SK-N-SH treated with all-trans-retinoic acid at 6 μM for 48 hours (cell line): ENCODE measurements at regions not wholly inside any gene's neighbourhood (a gene's known extent, or its start where the extent isn't known, plus 50 kb on each side); places are given as distances from the start of the nearest gene placed in this dataset.

Source experiments
- ATAC-seq: fragments of 200-7000 bp; cut with Tn5 transposase; 3 replicates; pipeline ENCODE4 v1.9.1; 2020; ENCODE audit warnings: mild to moderate bottlenecking, moderate library complexity
- ARNTL ChIP-seq: fragments of 450-650 bp; formaldehyde crosslinking; IDR thresholded peaks from 2 replicates; pipeline ENCODE4 v1.5.0; 2020; ENCODE audit warnings: low read depth, mild to moderate bottlenecking, moderate library complexity, borderline replicate concordance
- BACH2 ChIP-seq: fragments of 250-450 bp; sonication (Bioruptor Pico); IDR thresholded peaks from 2 replicates; pipeline ENCODE4 v1.9.0; 2021; ENCODE audit warnings: mild to moderate bottlenecking, borderline replicate concordance
- ESRRG ChIP-seq: fragments of 250-450 bp; sonication (Bioruptor Pico); IDR thresholded peaks from 2 replicates; pipeline ENCODE4 v1.6.1; 2021; ENCODE audit warnings: mild to moderate bottlenecking
- GLIS3 ChIP-seq: fragments of 250-450 bp; sonication (Bioruptor Pico); IDR thresholded peaks from 2 replicates; pipeline ENCODE4 v1.5.0; 2020; ENCODE audit warnings: mild to moderate bottlenecking, moderate library complexity
- ISL1 ChIP-seq: fragments of 250-450 bp; sonication (Bioruptor Pico); IDR thresholded peaks from 2 replicates; pipeline ENCODE4 v2.1.2; 2022; ENCODE audit warnings: mild to moderate bottlenecking, moderate library complexity
- OSR1 ChIP-seq: fragments of 250-450 bp; sonication (Bioruptor Pico); IDR thresholded peaks from 2 replicates; pipeline ENCODE4 v1.8.0; 2022; ENCODE audit warnings: moderate library complexity, mild to moderate bottlenecking, inconsistent platforms
- PPARA ChIP-seq: fragments of 250-450 bp; sonication (Bioruptor Pico); IDR thresholded peaks from 2 replicates; pipeline ENCODE4 v1.5.0; 2020; ENCODE audit warnings: mild to moderate bottlenecking, borderline replicate concordance
- SNAI2 ChIP-seq: fragments of 250-450 bp; sonication (Bioruptor Pico); IDR thresholded peaks from 2 replicates; pipeline ENCODE4 v1.5.0; 2020; ENCODE audit warnings: mild to moderate bottlenecking, moderate library complexity
- TOX ChIP-seq: fragments of 250-450 bp; sonication (Bioruptor Pico); IDR thresholded peaks from 2 replicates; pipeline ENCODE4 v1.8.0; 2021; ENCODE audit warnings: mild to moderate bottlenecking, moderate library complexity, borderline replicate concordance
- ZC3H10 ChIP-seq: fragments of 250-450 bp; sonication (Bioruptor Pico); IDR thresholded peaks from 2 replicates; pipeline ENCODE4 v1.5.1; 2021; ENCODE audit warnings: mild to moderate bottlenecking, moderate library complexity
- ZFP3 ChIP-seq: fragments of 250-450 bp; sonication (Bioruptor Pico); IDR thresholded peaks from 2 replicates; pipeline ENCODE4 v1.5.0; 2020; ENCODE audit warnings: mild to moderate bottlenecking, moderate library complexity
- ZFP30 ChIP-seq: fragments of 450-650 bp; formaldehyde crosslinking; IDR thresholded peaks from 2 replicates; pipeline ENCODE4 v1.5.0; 2022; ENCODE audit warnings: mild to moderate bottlenecking, moderate library complexity
- ZNF70 ChIP-seq: fragments of 450-650 bp; formaldehyde crosslinking; IDR thresholded peaks from 2 replicates; pipeline ENCODE4 v1.5.0; 2020; ENCODE audit warnings: mild to moderate bottlenecking, moderate library complexity
- ZNF8 ChIP-seq: fragments of 450-650 bp; formaldehyde crosslinking; IDR thresholded peaks from 2 replicates; pipeline ENCODE4 v1.5.0; 2020; ENCODE audit warnings: mild to moderate bottlenecking, moderate library complexity
- TF ChIP-seq, protein P1 (sequence below): fragments of 250-450 bp; sonication (Bioruptor Pico); IDR thresholded peaks from 2 replicates; pipeline ENCODE4 v1.5.1; 2021; ENCODE audit warnings: mild to moderate bottlenecking, moderate library complexity
- TF ChIP-seq, protein P2 (sequence below): fragments of 250-450 bp; sonication (Bioruptor Pico); IDR thresholded peaks from 2 replicates; pipeline ENCODE4 v1.5.1; 2020; ENCODE audit warnings: low read depth, mild to moderate bottlenecking, moderate library complexity
- TF ChIP-seq, protein P3 (sequence below): fragments of 250-450 bp; sonication (Bioruptor Pico); IDR thresholded peaks from 2 replicates; pipeline ENCODE4 v1.8.0; 2020; ENCODE audit warnings: mild to moderate bottlenecking, moderate library complexity, borderline replicate concordance
- TF ChIP-seq, protein P4 (sequence below): fragments of 250-450 bp; sonication (Bioruptor Pico); IDR thresholded peaks from 2 replicates; pipeline ENCODE4 v1.8.0; 2021; ENCODE audit warnings: low read depth, mild to moderate bottlenecking, moderate library complexity, borderline replicate concordance
- TF ChIP-seq, protein P5 (sequence below): fragments of 250-450 bp; sonication (Bioruptor Pico); IDR thresholded peaks from 2 replicates; pipeline ENCODE4 v1.5.0; 2020; ENCODE audit warnings: mild to moderate bottlenecking, moderate library complexity

DNA sequence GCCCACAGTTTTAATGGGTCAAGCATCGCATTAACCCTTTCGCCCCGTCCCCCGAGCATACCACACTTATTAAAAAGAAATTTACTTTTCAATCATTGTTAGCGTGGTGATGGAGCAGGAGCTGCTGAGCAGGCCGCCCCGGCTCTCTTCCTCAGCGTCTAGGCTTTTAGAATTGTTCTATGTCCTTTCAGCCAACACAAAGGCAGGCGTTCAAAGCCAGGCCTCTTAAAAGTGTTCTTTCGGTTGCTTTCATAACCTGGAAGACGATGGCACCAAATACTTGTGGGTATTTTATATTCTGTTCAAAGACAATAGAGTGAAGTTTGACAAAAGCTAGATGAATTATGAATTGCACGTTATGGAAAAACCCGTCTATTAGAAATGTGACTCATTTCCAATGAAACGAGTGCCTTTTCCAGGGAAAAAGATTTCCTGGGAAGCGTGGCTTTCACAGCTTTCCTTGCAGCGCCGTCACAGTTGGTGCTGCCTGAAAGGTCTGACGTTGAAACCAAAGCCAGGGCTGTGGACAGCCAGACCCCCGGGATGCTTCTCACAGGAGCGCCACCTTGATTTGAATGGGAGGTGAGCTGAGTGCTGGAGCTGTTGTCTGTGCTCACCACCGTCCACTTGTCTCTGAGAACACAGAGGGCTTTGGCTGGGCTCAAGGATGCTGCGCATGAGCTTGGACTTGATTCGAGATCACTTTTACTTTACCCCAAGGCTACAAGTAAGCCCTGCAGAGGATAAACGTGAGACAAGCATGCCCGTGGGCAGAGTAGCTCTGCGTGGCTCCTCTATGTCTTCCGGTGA lies 78.8 kb downstream of the SOX1 start:
- TF ChIP-seq, protein P1, sequence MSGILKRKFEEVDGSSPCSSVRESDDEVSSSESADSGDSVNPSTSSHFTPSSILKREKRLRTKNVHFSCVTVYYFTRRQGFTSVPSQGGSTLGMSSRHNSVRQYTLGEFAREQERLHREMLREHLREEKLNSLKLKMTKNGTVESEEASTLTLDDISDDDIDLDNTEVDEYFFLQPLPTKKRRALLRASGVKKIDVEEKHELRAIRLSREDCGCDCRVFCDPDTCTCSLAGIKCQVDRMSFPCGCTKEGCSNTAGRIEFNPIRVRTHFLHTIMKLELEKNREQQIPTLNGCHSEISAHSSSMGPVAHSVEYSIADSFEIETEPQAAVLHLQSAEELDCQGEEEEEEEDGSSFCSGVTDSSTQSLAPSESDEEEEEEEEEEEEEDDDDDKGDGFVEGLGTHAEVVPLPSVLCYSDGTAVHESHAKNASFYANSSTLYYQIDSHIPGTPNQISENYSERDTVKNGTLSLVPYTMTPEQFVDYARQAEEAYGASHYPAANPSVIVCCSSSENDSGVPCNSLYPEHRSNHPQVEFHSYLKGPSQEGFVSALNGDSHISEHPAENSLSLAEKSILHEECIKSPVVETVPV, result no peak
- no peak for TF ChIP-seq ZFP30 (CRISPR knock-in tag)
- TF ChIP-seq TOX (CRISPR knock-in tag), result no peak
- TF ChIP-seq ISL1 (CRISPR knock-in tag), result no peak
- TF ChIP-seq OSR1 (CRISPR knock-in tag), result no peak
- no peak for TF ChIP-seq ZC3H10 (CRISPR knock-in tag)
- TF ChIP-seq SNAI2, result no peak
- no peak for TF ChIP-seq ESRRG
- TF ChIP-seq ZNF70, result no peak
- TF ChIP-seq, protein P2, sequence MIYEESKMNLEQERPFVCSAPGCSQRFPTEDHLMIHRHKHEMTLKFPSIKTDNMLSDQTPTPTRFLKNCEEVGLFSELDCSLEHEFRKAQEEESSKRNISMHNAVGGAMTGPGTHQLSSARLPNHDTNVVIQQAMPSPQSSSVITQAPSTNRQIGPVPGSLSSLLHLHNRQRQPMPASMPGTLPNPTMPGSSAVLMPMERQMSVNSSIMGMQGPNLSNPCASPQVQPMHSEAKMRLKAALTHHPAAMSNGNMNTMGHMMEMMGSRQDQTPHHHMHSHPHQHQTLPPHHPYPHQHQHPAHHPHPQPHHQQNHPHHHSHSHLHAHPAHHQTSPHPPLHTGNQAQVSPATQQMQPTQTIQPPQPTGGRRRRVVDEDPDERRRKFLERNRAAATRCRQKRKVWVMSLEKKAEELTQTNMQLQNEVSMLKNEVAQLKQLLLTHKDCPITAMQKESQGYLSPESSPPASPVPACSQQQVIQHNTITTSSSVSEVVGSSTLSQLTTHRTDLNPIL (CRISPR knock-in tag), result no peak
- TF ChIP-seq, protein P3, sequence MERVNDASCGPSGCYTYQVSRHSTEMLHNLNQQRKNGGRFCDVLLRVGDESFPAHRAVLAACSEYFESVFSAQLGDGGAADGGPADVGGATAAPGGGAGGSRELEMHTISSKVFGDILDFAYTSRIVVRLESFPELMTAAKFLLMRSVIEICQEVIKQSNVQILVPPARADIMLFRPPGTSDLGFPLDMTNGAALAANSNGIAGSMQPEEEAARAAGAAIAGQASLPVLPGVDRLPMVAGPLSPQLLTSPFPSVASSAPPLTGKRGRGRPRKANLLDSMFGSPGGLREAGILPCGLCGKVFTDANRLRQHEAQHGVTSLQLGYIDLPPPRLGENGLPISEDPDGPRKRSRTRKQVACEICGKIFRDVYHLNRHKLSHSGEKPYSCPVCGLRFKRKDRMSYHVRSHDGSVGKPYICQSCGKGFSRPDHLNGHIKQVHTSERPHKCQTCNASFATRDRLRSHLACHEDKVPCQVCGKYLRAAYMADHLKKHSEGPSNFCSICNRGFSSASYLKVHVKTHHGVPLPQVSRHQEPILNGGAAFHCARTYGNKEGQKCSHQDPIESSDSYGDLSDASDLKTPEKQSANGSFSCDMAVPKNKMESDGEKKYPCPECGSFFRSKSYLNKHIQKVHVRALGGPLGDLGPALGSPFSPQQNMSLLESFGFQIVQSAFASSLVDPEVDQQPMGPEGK, result no peak
- TF ChIP-seq ZNF8 (CRISPR knock-in tag), result no peak
- TF ChIP-seq, protein P4, sequence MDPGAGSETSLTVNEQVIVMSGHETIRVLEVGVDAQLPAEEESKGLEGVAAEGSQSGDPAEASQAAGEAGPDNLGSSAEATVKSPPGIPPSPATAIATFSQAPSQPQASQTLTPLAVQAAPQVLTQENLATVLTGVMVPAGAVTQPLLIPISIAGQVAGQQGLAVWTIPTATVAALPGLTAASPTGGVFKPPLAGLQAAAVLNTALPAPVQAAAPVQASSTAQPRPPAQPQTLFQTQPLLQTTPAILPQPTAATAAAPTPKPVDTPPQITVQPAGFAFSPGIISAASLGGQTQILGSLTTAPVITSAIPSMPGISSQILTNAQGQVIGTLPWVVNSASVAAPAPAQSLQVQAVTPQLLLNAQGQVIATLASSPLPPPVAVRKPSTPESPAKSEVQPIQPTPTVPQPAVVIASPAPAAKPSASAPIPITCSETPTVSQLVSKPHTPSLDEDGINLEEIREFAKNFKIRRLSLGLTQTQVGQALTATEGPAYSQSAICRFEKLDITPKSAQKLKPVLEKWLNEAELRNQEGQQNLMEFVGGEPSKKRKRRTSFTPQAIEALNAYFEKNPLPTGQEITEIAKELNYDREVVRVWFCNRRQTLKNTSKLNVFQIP (CRISPR knock-in tag), result no peak
- no peak for ATAC-seq

DNA sequence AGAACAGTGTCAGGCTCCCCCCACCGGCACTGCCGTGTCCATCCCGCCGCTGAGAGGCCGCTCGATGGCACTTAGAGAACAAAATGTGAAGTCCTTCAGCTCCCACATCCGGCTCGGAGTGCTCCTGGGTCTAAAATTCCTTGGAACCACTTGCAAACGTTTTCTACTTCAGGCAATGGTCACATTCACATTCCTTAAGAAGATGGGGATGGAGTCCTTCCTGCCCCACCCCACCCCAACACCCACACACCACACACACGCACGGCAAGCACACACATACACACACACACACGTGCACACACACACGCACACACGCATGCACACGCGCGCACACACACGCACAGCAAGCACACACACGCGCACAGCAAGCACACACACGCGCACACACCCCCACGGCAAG lies 83.4 kb downstream of the SOX1 start:
- no peak for ATAC-seq
- TF ChIP-seq SNAI2, result no peak
- TF ChIP-seq ZFP30 (CRISPR knock-in tag), result no peak
- TF ChIP-seq, protein P4 (CRISPR knock-in tag), result no peak
- no peak for TF ChIP-seq BACH2 (CRISPR knock-in tag)
- TF ChIP-seq ARNTL, result no peak
- TF ChIP-seq ZC3H10 (CRISPR knock-in tag), result no peak

DNA sequence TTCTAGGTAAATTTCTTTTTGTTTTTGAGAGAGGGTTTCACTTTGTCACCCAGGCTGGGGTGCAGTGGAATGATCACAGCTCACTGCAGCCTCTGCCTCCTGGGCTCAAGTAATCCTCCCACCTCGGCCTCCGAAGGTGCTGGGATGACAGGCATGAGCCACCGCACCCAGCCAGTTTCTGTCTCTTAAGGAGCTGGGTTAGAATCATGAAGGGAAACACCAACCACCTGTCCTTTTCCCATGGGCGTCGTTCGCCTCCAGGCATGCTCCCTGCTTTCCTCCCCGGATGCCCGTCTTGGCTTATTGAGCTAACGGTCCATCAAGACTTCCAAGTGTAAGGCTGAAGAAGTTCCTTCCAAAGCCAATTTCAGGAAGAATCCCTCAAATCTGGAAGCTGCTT lies 85.9 kb downstream of the SOX1 start:
- no peak for ATAC-seq
- TF ChIP-seq GLIS3 (CRISPR knock-in tag) (no peak), PPARA (CRISPR knock-in tag) (no peak), ZFP30 (CRISPR knock-in tag) (no peak), ZNF70 (no peak), ZNF8 (CRISPR knock-in tag) (no peak)
- TF ChIP-seq, protein P2 (CRISPR knock-in tag), result no peak

DNA sequence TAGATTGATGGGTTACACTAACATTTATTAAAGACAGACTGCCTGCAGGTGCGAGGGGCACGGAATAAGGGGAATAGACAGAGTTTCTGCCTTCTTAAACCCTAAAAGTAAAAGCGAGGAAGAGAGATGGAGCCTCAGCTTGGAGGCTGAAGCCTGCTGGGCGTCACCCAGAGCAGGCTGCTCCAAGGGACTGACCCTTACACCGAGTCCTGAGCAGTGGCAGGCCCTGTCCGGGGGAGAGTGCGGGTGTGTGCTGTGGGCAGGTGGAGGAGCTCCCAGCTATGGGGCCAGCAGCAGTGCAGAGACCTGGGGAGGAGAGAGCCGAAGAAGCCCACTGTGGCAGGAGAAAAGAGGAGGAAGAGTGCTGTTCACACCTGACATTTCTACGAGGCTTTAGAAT lies 86.4 kb downstream of the SOX1 start:
- TF ChIP-seq, protein P4 (CRISPR knock-in tag), result no peak
- TF ChIP-seq ESRRG, result no peak
- TF ChIP-seq, protein P5, sequence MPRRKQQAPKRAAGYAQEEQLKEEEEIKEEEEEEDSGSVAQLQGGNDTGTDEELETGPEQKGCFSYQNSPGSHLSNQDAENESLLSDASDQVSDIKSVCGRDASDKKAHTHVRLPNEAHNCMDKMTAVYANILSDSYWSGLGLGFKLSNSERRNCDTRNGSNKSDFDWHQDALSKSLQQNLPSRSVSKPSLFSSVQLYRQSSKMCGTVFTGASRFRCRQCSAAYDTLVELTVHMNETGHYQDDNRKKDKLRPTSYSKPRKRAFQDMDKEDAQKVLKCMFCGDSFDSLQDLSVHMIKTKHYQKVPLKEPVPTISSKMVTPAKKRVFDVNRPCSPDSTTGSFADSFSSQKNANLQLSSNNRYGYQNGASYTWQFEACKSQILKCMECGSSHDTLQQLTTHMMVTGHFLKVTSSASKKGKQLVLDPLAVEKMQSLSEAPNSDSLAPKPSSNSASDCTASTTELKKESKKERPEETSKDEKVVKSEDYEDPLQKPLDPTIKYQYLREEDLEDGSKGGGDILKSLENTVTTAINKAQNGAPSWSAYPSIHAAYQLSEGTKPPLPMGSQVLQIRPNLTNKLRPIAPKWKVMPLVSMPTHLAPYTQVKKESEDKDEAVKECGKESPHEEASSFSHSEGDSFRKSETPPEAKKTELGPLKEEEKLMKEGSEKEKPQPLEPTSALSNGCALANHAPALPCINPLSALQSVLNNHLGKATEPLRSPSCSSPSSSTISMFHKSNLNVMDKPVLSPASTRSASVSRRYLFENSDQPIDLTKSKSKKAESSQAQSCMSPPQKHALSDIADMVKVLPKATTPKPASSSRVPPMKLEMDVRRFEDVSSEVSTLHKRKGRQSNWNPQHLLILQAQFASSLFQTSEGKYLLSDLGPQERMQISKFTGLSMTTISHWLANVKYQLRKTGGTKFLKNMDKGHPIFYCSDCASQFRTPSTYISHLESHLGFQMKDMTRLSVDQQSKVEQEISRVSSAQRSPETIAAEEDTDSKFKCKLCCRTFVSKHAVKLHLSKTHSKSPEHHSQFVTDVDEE (CRISPR knock-in tag), result no peak
- no peak for TF ChIP-seq ZFP30 (CRISPR knock-in tag)
- no peak for TF ChIP-seq ZC3H10 (CRISPR knock-in tag)
- TF ChIP-seq, protein P2 (CRISPR knock-in tag), result no peak
- no peak for TF ChIP-seq GLIS3 (CRISPR knock-in tag)
- no peak for TF ChIP-seq ZFP3 (CRISPR knock-in tag)
- TF ChIP-seq, all 23 proteins: peak for 0
- no peak for ATAC-seq
